GM12878 (cell line): ENCODE measurements at regions not wholly inside any gene's neighbourhood (a gene's known extent, or its start where the extent isn't known, plus 50 kb on each side); places are given as distances from the start of the nearest gene placed in this dataset.

Source experiments
- ATAC-seq: fragments of 200-7000 bp; cut with Tn5 transposase; 3 replicates; pipeline ENCODE4 v1.9.1; 2020; ENCODE audit warnings: mild to moderate bottlenecking, moderate library complexity
- BruUV-seq: library from RNA; stranded (reverse); fragments of 400-500 nt; replicated peaks from 2 replicates; lab custom pipeline; 2021; lab: Mats Ljungman, UMichigan
- CTCF ChIA-PET: fragments of 300-600 bp; sonication (Branson Sonifier 250); formaldehyde crosslinking; extraction: SDS; loops from one replicate; lab custom pipeline; 2021; ENCODE audit warnings: inconsistent platforms; lab: Yijun Ruan, JAX
- POLR2A ChIA-PET: fragments of 350-600 bp; formaldehyde crosslinking; extraction: SDS; loops from one replicate; lab custom pipeline; 2021; ENCODE audit warnings: inconsistent platforms; lab: Charles Lee
- RAD21 ChIA-PET: fragments of 300-600 bp; sonication (Branson Sonifier 250); formaldehyde crosslinking; loops from one replicate; lab custom pipeline; 2023; ENCODE audit warnings: antibody characterized with exemption; ENCODE audit not compliant: unreplicated experiment; lab: Charles Lee
- SMC1A ChIA-PET: fragments of 300-600 bp; sonication (Branson Sonifier 250); formaldehyde crosslinking; loops from one replicate; lab custom pipeline; 2023; ENCODE audit not compliant: unreplicated experiment, uncharacterized antibody; lab: Charles Lee
- DNase-seq: peaks from one replicate; pipeline ENCODE4 v3.0.0-alpha.2; 2011; ENCODE audit warnings: low read depth, low spot score
- FAIRE-seq: peaks from 3 replicates; lab custom pipeline; 2011; peaks lifted over from hg19 to GRCh38; lab: Jason Lieb, UNC
- H2AFZ ChIP-seq: 2 replicates; pipeline ENCODE4 v1.6.0; 2011; ENCODE audit warnings: low read depth, low read length, control low read depth; ENCODE audit not compliant: control insufficient read depth
- H3K27ac ChIP-seq: 2 replicates; pipeline ENCODE4 v1.5.1; 2011; ENCODE audit warnings: control low read depth; ENCODE audit not compliant: control insufficient read depth, insufficient read depth
- H3K27me3 ChIP-seq, 2 experiments: replicated peaks in 1 of 2; 2 replicates each; pipeline versions ENCODE4 v1.6.0 to v1.6.1; 2011; ENCODE audit warnings: low read length in 1 of 2; ENCODE audit not compliant: control insufficient read depth in 2 of 2, insufficient read depth in 2 of 2
- H3K36me3 ChIP-seq, 2 experiments: 2 replicates each; pipeline ENCODE4 v1.5.1; 2011; ENCODE audit warnings: low read length in 1 of 2; ENCODE audit not compliant: control insufficient read depth in 2 of 2, insufficient read depth in 2 of 2
- H3K4me1 ChIP-seq: 2 replicates; pipeline ENCODE4 v1.6.1; 2011; ENCODE audit warnings: mild to moderate bottlenecking, low read length, moderate library complexity, mixed read lengths; ENCODE audit not compliant: control insufficient read depth, insufficient read depth
- H3K4me2 ChIP-seq: 2 replicates; pipeline ENCODE4 v1.6.0; 2011; ENCODE audit warnings: control low read depth; ENCODE audit not compliant: control insufficient read depth, insufficient read depth
- H3K4me3 ChIP-seq: fragments of 200-600 bp; sonication (generic); 2 replicates; pipeline ENCODE4 v1.5.1; 2016
- H3K79me2 ChIP-seq: 2 replicates; pipeline ENCODE4 v1.6.0; 2011; ENCODE audit warnings: low read length; ENCODE audit not compliant: control insufficient read depth, insufficient read depth
- H3K9ac ChIP-seq: 2 replicates; pipeline ENCODE4 v1.8.0; 2011; ENCODE audit warnings: low read length, control low read depth, mixed read lengths; ENCODE audit not compliant: control insufficient read depth, insufficient read depth
- H3K9me3 ChIP-seq: replicated peaks from 3 replicates; pipeline ENCODE4 v1.5.1; 2011; ENCODE audit warnings: mild to moderate bottlenecking, low read length; ENCODE audit not compliant: control insufficient read depth, insufficient read depth
- H4K20me1 ChIP-seq: 2 replicates; pipeline ENCODE4 v1.6.0; 2011; ENCODE audit not compliant: control insufficient read depth, insufficient read depth
- BHLHE40 ChIP-seq, 2 experiments: fragments of 450-650 bp in 1 of 2; IDR thresholded peaks; 2 replicates each; pipeline ENCODE4 v1.6.1; 2011 to 2017; ENCODE audit warnings: low read depth in 2 of 2, borderline replicate concordance in 1 of 2, improper control_type of control experiment in 1 of 2, low read length in 1 of 2, mild to moderate bottlenecking in 1 of 2
- FOXM1 ChIP-seq: IDR thresholded peaks from 2 replicates; pipeline ENCODE4 v1.6.1; 2012; ENCODE audit warnings: low read depth, mild to moderate bottlenecking, inconsistent platforms, low read length, moderate library complexity
- GABPA ChIP-seq: IDR thresholded peaks from 2 replicates; pipeline ENCODE4 v1.6.1; 2014; ENCODE audit warnings: antibody characterized with exemption, low read depth, mild to moderate bottlenecking, inconsistent platforms
- KAT2A ChIP-seq: conservative IDR thresholded peaks from 2 replicates; pipeline ENCODE4 v1.6.1; 2011; ENCODE audit warnings: low read depth, low read length; ENCODE audit not compliant: control insufficient read depth
- KDM1A ChIP-seq: fragments of 200-600 bp; sonication (generic); IDR thresholded peaks from 2 replicates; pipeline ENCODE4 v1.6.1; 2016; ENCODE audit warnings: borderline replicate concordance
- MTA2 ChIP-seq: fragments of 450-650 bp; IDR thresholded peaks from 2 replicates; pipeline ENCODE4 v1.6.1; 2016; ENCODE audit warnings: low read depth, mild to moderate bottlenecking, moderate library complexity
- MXI1 ChIP-seq: fragments of 150-350 bp; IDR thresholded peaks from 2 replicates; pipeline ENCODE4 v1.6.1; 2011; ENCODE audit warnings: low read depth, mild to moderate bottlenecking, inconsistent platforms, low read length, improper control_type of control experiment
- PAX8 ChIP-seq: fragments of 450-650 bp; IDR thresholded peaks from 2 replicates; pipeline ENCODE4 v1.6.1; 2017; ENCODE audit warnings: mild to moderate bottlenecking, moderate library complexity
- RAD51 ChIP-seq: fragments of 450-650 bp; IDR thresholded peaks from 2 replicates; pipeline ENCODE4 v1.6.1; 2016; ENCODE audit warnings: moderate library complexity, mild to moderate bottlenecking, inconsistent platforms
- SIX5 ChIP-seq: IDR thresholded peaks from 2 replicates; pipeline ENCODE4 v1.6.1; 2011; ENCODE audit warnings: mild to moderate bottlenecking, low read depth, low read length, moderate library complexity; ENCODE audit not compliant: severe bottlenecking
- SPI1 ChIP-seq: IDR thresholded peaks from 2 replicates; pipeline ENCODE4 v1.6.1; 2011; ENCODE audit warnings: low read depth, mild to moderate bottlenecking, low read length, moderate library complexity, borderline replicate concordance; ENCODE audit not compliant: insufficient read depth
- ZNF217 ChIP-seq: fragments of 450-650 bp; IDR thresholded peaks from 2 replicates; pipeline ENCODE4 v1.6.1; 2017; ENCODE audit warnings: antibody characterized with exemption, mild to moderate bottlenecking
- ZNF24 ChIP-seq: fragments of 450-650 bp; IDR thresholded peaks from 2 replicates; pipeline ENCODE4 v1.6.1; 2017; ENCODE audit warnings: antibody characterized with exemption, mild to moderate bottlenecking
- WGBS: methylation state at CpG from one replicate; pipeline ENCODE4 v1.1.6; 2016; ENCODE audit warnings: low lambda C conversion rate; ENCODE audit not compliant: insufficient replicate concordance, insufficient coverage; ENCODE audit errors: missing lambda C conversion rate; 5-methylcytosine and 5-hydroxymethylcytosine counted together
- in situ Hi-C: fragments of 300-500 bp; cut with MboI; formaldehyde crosslinking; loops from 9 replicates; pipeline ENCODE4 v1.14.3; 2018; ENCODE audit warnings: mixed read lengths
- intact Hi-C: fragments of 100-400 bp; cut with micrococcal nuclease; formaldehyde crosslinking; loops from one replicate; pipeline ENCODE4 v1.14.2; 2022; ENCODE audit not compliant: unreplicated experiment
- TF ChIP-seq, protein P1 (sequence below): fragments of 450-650 bp; IDR thresholded peaks from 2 replicates; pipeline ENCODE4 v1.6.1; 2016; ENCODE audit warnings: mild to moderate bottlenecking
- TF ChIP-seq, protein P2 (sequence below): fragments of 450-650 bp; IDR thresholded peaks from 2 replicates; pipeline ENCODE4 v1.6.1; 2014; ENCODE audit warnings: mild to moderate bottlenecking

DNA sequence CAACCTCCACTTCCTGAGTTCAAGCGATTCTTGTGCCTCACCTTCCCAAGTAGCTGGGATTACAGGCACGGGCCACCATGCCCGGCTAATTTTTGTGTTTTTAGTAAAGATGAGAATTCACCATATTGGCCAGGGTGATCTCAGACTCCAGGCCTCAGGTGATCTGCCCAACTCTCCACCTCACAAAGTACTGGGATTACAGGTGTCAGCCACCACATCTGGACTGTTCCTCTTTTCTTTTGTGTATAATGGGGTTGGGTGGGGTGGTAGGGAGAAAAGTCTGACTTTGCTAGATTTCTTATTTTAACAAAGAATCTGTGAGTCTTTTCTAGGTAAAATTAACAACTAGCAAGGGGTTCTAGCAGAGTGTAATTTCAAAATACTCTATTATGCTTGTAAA lies 92.7 kb upstream of the AMN1 start:
- ATAC-seq (no peak), DNase-seq (no peak), FAIRE-seq (no peak)
- 81% methylated on average over 3 of the region's 3 CpGs for WGBS
- RAD21 ChIA-PET = no interaction called here
- POLR2A ChIA-PET = no interaction called here
- H3K79me2 ChIP-seq = no peaks in the 10 kb centered on the region
- no peaks in the 10 kb centered on the region for H3K27me3 ChIP-seq
- no peaks in the 10 kb centered on the region for H3K36me3 ChIP-seq
- no peaks in the 10 kb centered on the region for H4K20me1 ChIP-seq
- no peak overlapping the region for H2AFZ ChIP-seq
- H3K4me3 ChIP-seq = no peak overlapping the region
- SMC1A ChIA-PET = no interaction called here
- no peak overlapping the region for H3K9ac ChIP-seq
- in situ Hi-C loops = no loop called here
- BruUV-seq = no TSS peak
- H3K9me3 ChIP-seq = peaks cover 2% of the 10 kb centered on the region; the same call in 2 of the 3 replicates
- CTCF ChIA-PET = interaction anchor here (0.7 kb wide), 1 partner anchor 23 kb away, joined by 4 read pairs; no protein-coding TSS in a partner anchor
- intact Hi-C loops = no loop called here
- no peaks in the 10 kb centered on the region for H3K4me1 ChIP-seq
- H3K4me2 ChIP-seq = no peak overlapping the region
- no peak overlapping the region for H3K27ac ChIP-seq
- TF ChIP-seq SPI1 = peak; percentile 51; the same call in 1 of the 2 replicates
- no peak for TF ChIP-seq KAT2A

DNA sequence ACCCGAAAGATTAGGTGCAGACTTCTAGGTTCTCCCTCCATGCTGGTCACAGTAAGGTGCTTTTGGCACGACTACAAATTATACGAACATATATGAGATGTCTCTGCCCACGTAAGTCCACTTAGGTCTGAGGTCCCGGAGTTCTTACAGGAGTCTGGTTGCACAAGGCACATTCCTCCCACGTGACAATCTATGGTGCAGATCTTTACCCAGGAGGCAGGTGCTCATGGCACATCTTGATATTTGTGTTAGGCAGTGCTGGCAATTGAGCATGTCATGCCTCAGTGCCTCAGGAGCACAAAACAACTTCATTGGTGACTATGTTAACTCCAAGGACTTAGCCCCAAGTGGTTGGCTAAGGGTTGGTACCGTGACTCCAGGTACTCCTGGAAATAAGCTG lies 92.0 kb upstream of the AMN1 start:
- DNase-seq (no peak), ATAC-seq (no peak), FAIRE-seq (no peak)
- Histone ChIP-seq H3K4me3 (no peak overlapping the region), H3K36me3 (no peaks in the 10 kb centered on the region), H2AFZ (peak overlapping the region; percentile 12; the same call in 1 of the 2 replicates), H3K9ac (no peak overlapping the region), H3K27me3 (no peaks in the 10 kb centered on the region), H3K9me3 (no peaks in the 10 kb centered on the region; the same call in 1 of the 3 replicates), H3K4me1 (no peaks in the 10 kb centered on the region), H3K27ac (no peak overlapping the region), H3K79me2 (no peaks in the 10 kb centered on the region), H3K4me2 (no peak overlapping the region), H4K20me1 (no peaks in the 10 kb centered on the region)
- ChIA-PET RAD21 (no interaction called here), POLR2A (no interaction called here), SMC1A (no interaction called here), CTCF (interaction anchor here (0.7 kb wide), 1 partner anchor 23 kb away, joined by 4 read pairs; no protein-coding TSS in a partner anchor)
- WGBS = 98% methylated on average over 7 of the region's 7 CpGs
- in situ Hi-C loops = no loop called here
- intact Hi-C loops = no loop called here
- no TSS peak for BruUV-seq
- TF ChIP-seq MXI1 = no peak
- TF ChIP-seq GABPA = no peak
- TF ChIP-seq PAX8 = no peak
- TF ChIP-seq KDM1A = no peak
- TF ChIP-seq FOXM1 = no peak
- no peak for TF ChIP-seq SIX5
- TF ChIP-seq RAD51 = no peak
- TF ChIP-seq, protein P1, sequence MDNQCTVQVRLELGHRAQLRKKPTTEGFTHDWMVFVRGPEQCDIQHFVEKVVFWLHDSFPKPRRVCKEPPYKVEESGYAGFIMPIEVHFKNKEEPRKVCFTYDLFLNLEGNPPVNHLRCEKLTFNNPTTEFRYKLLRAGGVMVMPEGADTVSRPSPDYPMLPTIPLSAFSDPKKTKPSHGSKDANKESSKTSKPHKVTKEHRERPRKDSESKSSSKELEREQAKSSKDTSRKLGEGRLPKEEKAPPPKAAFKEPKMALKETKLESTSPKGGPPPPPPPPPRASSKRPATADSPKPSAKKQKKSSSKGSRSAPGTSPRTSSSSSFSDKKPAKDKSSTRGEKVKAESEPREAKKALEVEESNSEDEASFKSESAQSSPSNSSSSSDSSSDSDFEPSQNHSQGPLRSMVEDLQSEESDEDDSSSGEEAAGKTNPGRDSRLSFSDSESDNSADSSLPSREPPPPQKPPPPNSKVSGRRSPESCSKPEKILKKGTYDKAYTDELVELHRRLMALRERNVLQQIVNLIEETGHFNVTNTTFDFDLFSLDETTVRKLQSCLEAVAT = no peak
- no peak for TF ChIP-seq ZNF24
- no peak for TF ChIP-seq MTA2
- no peak for TF ChIP-seq BHLHE40 (IDR thresholded peaks at IDR 0.05; ENCODE audit: borderline replicate concordance in 1 of 2, low read depth in 2 of 2, low read length in 1 of 2)
- TF ChIP-seq ZNF217 = no peak
- TF ChIP-seq, protein P2, sequence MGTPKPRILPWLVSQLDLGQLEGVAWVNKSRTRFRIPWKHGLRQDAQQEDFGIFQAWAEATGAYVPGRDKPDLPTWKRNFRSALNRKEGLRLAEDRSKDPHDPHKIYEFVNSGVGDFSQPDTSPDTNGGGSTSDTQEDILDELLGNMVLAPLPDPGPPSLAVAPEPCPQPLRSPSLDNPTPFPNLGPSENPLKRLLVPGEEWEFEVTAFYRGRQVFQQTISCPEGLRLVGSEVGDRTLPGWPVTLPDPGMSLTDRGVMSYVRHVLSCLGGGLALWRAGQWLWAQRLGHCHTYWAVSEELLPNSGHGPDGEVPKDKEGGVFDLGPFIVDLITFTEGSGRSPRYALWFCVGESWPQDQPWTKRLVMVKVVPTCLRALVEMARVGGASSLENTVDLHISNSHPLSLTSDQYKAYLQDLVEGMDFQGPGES = no peak
